ENCODE measurements at regions not wholly inside any gene's neighbourhood (a gene's known extent, or its start where the extent isn't known, plus 50 kb on each side); places are given as distances from the start of the nearest gene placed in this dataset.

- no peak for DNase-seq (ENCODE audit: low read depth)
Measured at GRCh38 chr14:65281991-65282895, 130.3 kb upstream of the FUT8 start.

- no peak for DNase-seq (ENCODE audit: low read depth)
Measured at GRCh38 chr14:65282896-65283253, 129.7 kb upstream of the FUT8 start.

GRCh38 chr14:65286443-65286842 is 126.1 kb upstream of the FUT8 start:
- no peak for DNase-seq (ENCODE audit: low read depth)

- no peak for DNase-seq (ENCODE audit: low read depth)
Measured at GRCh38 chr14:65287264-65288131, 125.0 kb upstream of the FUT8 start.

GRCh38 chr14:65290830-65291229 is 121.7 kb upstream of the FUT8 start:
- peak; percentile 84 for DNase-seq (ENCODE audit: low read depth)

- DNase-seq (ENCODE audit: low read depth) = no peak
Measured at GRCh38 chr14:65291531-65291930, 121.0 kb upstream of the FUT8 start.

GRCh38 chr14:65294816-65295215 is 117.7 kb upstream of the FUT8 start:
- no peak for DNase-seq (ENCODE audit: low read depth)

- DNase-seq (ENCODE audit: low read depth) = no peak
Measured at GRCh38 chr14:65296402-65296801, 116.1 kb upstream of the FUT8 start.

GRCh38 chr14:65296876-65297275 is 115.7 kb upstream of the FUT8 start:
- no peak for DNase-seq (ENCODE audit: low read depth)

- no peak for DNase-seq (ENCODE audit: low read depth)
Measured at GRCh38 chr14:65297744-65298143, 114.8 kb upstream of the FUT8 start.

GRCh38 chr14:65299826-65300225 is 112.7 kb upstream of the FUT8 start:
- DNase-seq (ENCODE audit: low read depth) = no peak

- DNase-seq (ENCODE audit: low read depth) = no peak
Measured at GRCh38 chr14:65301862-65302539, 110.5 kb upstream of the FUT8 start.

GRCh38 chr14:65302571-65303189 is 109.8 kb upstream of the FUT8 start:
- no peak for DNase-seq (ENCODE audit: low read depth)

GRCh38 chr14:65303190-65303898 is 109.2 kb upstream of the FUT8 start:
- no peak for DNase-seq (ENCODE audit: low read depth)

GRCh38 chr14:65303899-65304222 is 108.7 kb upstream of the FUT8 start:
- DNase-seq (ENCODE audit: low read depth) = no peak

GRCh38 chr14:65304239-65304638 is 108.3 kb upstream of the FUT8 start:
- DNase-seq (ENCODE audit: low read depth) = no peak

- DNase-seq (ENCODE audit: low read depth) = no peak
Measured at GRCh38 chr14:65304963-65305362, 107.6 kb upstream of the FUT8 start.

GRCh38 chr14:65308536-65308935 is 104.0 kb upstream of the FUT8 start:
- DNase-seq (ENCODE audit: low read depth) = no peak

GRCh38 chr14:65310568-65310967 is 102.0 kb upstream of the FUT8 start:
- DNase-seq (ENCODE audit: low read depth) = no peak

GRCh38 chr14:65312859-65313258 is 99.7 kb upstream of the FUT8 start:
- no peak for DNase-seq (ENCODE audit: low read depth)

GRCh38 chr14:65318636-65319506 is 93.7 kb upstream of the FUT8 start:
- DNase-seq (ENCODE audit: low read depth) = no peak
